BE2C (cell line): ENCODE measurements at regions not wholly inside any gene's neighbourhood (a gene's known extent, or its start where the extent isn't known, plus 50 kb on each side); places are given as distances from the start of the nearest gene placed in this dataset.

Experiments
- DNase-seq: peaks from one replicate; pipeline ENCODE4 v3.0.0-alpha.2; 2020
- H3K27me3 ChIP-seq: fragments of 250-450 bp; sonication (Bioruptor Pico); 2 replicates; pipeline ENCODE4 v1.5.1; 2020; ENCODE audit warnings: mild to moderate bottlenecking
- H3K36me3 ChIP-seq: fragments of 250-450 bp; sonication (Bioruptor Pico); 2 replicates; pipeline ENCODE4 v1.5.1; 2020; ENCODE audit warnings: mild to moderate bottlenecking
- H3K4me1 ChIP-seq: fragments of 250-450 bp; sonication (Bioruptor Pico); 2 replicates; pipeline ENCODE4 v1.5.1; 2020
- H3K4me3 ChIP-seq: 2 replicates; pipeline ENCODE4 v1.5.1; 2011; ENCODE audit warnings: low read depth, low read length
- H3K9me3 ChIP-seq: fragments of 250-450 bp; sonication (Bioruptor Pico); 2 replicates; pipeline ENCODE4 v1.5.1; 2020
- CTCF ChIP-seq: IDR thresholded peaks from 2 replicates; pipeline ENCODE4 v1.5.1; 2012; ENCODE audit warnings: mild to moderate bottlenecking, low read depth, low read length

GRCh38 chr6:170128346-170128745 is 162.5 kb downstream of the DLL1 start:
- Histone ChIP-seq H3K4me1 (peaks cover 20% of the 10 kb centered on the region), H3K36me3 (no peaks in the 10 kb centered on the region), H3K27me3 (no peaks in the 10 kb centered on the region), H3K4me3 (no peak overlapping the region), H3K9me3 (no peaks in the 10 kb centered on the region)
- no peak for DNase-seq
- TF ChIP-seq CTCF = no peak

- Histone ChIP-seq H3K4me3 (no peak overlapping the region), H3K36me3 (no peaks in the 10 kb centered on the region), H3K9me3 (no peaks in the 10 kb centered on the region), H3K27me3 (no peaks in the 10 kb centered on the region), H3K4me1 (peaks cover 20% of the 10 kb centered on the region)
- TF ChIP-seq CTCF = no peak
- no peak for DNase-seq
Observed at GRCh38 chr6:170127151-170127550, 163.7 kb downstream of the DLL1 start.

- TF ChIP-seq CTCF = no peak
- DNase-seq = no peak
- Histone ChIP-seq H3K4me3 (no peak overlapping the region), H3K27me3 (no peaks in the 10 kb centered on the region), H3K4me1 (peaks cover 20% of the 10 kb centered on the region), H3K9me3 (no peaks in the 10 kb centered on the region), H3K36me3 (no peaks in the 10 kb centered on the region)
Observed at GRCh38 chr6:170125456-170126300, 165.2 kb downstream of the DLL1 start.

- no peak overlapping the region for H3K4me3 ChIP-seq
- H3K36me3 ChIP-seq = no peaks in the 10 kb centered on the region
- no peaks in the 10 kb centered on the region for H3K9me3 ChIP-seq
- peaks cover 16% of the 10 kb centered on the region for H3K4me1 ChIP-seq
- H3K27me3 ChIP-seq = no peaks in the 10 kb centered on the region
- no peak for DNase-seq
- TF ChIP-seq CTCF = no peak
Observed at GRCh38 chr6:170124836-170125235, 166.0 kb downstream of the DLL1 start.

- Histone ChIP-seq H3K27me3 (no peaks in the 10 kb centered on the region), H3K4me1 (peaks cover 12% of the 10 kb centered on the region), H3K36me3 (no peaks in the 10 kb centered on the region), H3K4me3 (no peak overlapping the region), H3K9me3 (no peaks in the 10 kb centered on the region)
- peak; percentile 68 for DNase-seq
- TF ChIP-seq CTCF = no peak
Observed at GRCh38 chr6:170124150-170124549, 166.7 kb downstream of the DLL1 start.

- H3K9me3 ChIP-seq = no peaks in the 10 kb centered on the region
- no peak for TF ChIP-seq CTCF
- no peak overlapping the region for H3K4me3 ChIP-seq
- H3K27me3 ChIP-seq = no peaks in the 10 kb centered on the region
- peaks cover 12% of the 10 kb centered on the region for H3K4me1 ChIP-seq
- no peak for DNase-seq
- H3K36me3 ChIP-seq = no peaks in the 10 kb centered on the region
Observed at GRCh38 chr6:170122651-170123050, 168.2 kb downstream of the DLL1 start.
